BE2C (cell line): ENCODE measurements at regions not wholly inside any gene's neighbourhood (a gene's known extent, or its start where the extent isn't known, plus 50 kb on each side); places are given as distances from the start of the nearest gene placed in this dataset.

Experiments used
- DNase-seq: peaks from one replicate; pipeline ENCODE4 v3.0.0-alpha.2; 2020
- H3K27me3 ChIP-seq: fragments of 250-450 bp; sonication (Bioruptor Pico); 2 replicates; pipeline ENCODE4 v1.5.1; 2020; ENCODE audit warnings: mild to moderate bottlenecking
- H3K36me3 ChIP-seq: fragments of 250-450 bp; sonication (Bioruptor Pico); 2 replicates; pipeline ENCODE4 v1.5.1; 2020; ENCODE audit warnings: mild to moderate bottlenecking
- H3K4me1 ChIP-seq: fragments of 250-450 bp; sonication (Bioruptor Pico); 2 replicates; pipeline ENCODE4 v1.5.1; 2020
- H3K4me3 ChIP-seq: 2 replicates; pipeline ENCODE4 v1.5.1; 2011; ENCODE audit warnings: low read depth, low read length
- H3K9me3 ChIP-seq: fragments of 250-450 bp; sonication (Bioruptor Pico); 2 replicates; pipeline ENCODE4 v1.5.1; 2020
- TF ChIP-seq, protein P1 (sequence below): IDR thresholded peaks from 2 replicates; pipeline ENCODE4 v1.5.1; 2012; ENCODE audit warnings: mild to moderate bottlenecking, low read depth, low read length

GRCh38 chr2:189291460-189291859 lies 111.9 kb upstream of the COL5A2 start:
- TF ChIP-seq, protein P1, sequence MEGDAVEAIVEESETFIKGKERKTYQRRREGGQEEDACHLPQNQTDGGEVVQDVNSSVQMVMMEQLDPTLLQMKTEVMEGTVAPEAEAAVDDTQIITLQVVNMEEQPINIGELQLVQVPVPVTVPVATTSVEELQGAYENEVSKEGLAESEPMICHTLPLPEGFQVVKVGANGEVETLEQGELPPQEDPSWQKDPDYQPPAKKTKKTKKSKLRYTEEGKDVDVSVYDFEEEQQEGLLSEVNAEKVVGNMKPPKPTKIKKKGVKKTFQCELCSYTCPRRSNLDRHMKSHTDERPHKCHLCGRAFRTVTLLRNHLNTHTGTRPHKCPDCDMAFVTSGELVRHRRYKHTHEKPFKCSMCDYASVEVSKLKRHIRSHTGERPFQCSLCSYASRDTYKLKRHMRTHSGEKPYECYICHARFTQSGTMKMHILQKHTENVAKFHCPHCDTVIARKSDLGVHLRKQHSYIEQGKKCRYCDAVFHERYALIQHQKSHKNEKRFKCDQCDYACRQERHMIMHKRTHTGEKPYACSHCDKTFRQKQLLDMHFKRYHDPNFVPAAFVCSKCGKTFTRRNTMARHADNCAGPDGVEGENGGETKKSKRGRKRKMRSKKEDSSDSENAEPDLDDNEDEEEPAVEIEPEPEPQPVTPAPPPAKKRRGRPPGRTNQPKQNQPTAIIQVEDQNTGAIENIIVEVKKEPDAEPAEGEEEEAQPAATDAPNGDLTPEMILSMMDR, result no peak
- no peak for DNase-seq
- Histone ChIP-seq H3K9me3 (no peaks in the 10 kb centered on the region), H3K4me3 (no peak overlapping the region), H3K27me3 (no peaks in the 10 kb centered on the region), H3K36me3 (no peaks in the 10 kb centered on the region), H3K4me1 (no peaks in the 10 kb centered on the region)

- no peaks in the 10 kb centered on the region for H3K36me3 ChIP-seq
- no peak overlapping the region for H3K4me3 ChIP-seq
- TF ChIP-seq, protein P1, result no peak
- no peaks in the 10 kb centered on the region for H3K27me3 ChIP-seq
- DNase-seq, result no peak
- no peaks in the 10 kb centered on the region for H3K4me1 ChIP-seq
- no peaks in the 10 kb centered on the region for H3K9me3 ChIP-seq
Measured at GRCh38 chr2:189293164-189293563, 113.6 kb upstream of the COL5A2 start.

GRCh38 chr2:189297446-189297845 lies 117.9 kb upstream of the COL5A2 start:
- TF ChIP-seq, protein P1, result no peak
- no peaks in the 10 kb centered on the region for H3K9me3 ChIP-seq
- no peak for DNase-seq
- H3K36me3 ChIP-seq, result no peaks in the 10 kb centered on the region
- no peaks in the 10 kb centered on the region for H3K4me1 ChIP-seq
- no peak overlapping the region for H3K4me3 ChIP-seq
- H3K27me3 ChIP-seq, result no peaks in the 10 kb centered on the region

GRCh38 chr2:189298038-189298437 lies 118.5 kb upstream of the COL5A2 start:
- no peak for DNase-seq

GRCh38 chr2:189298481-189298880 lies 118.9 kb upstream of the COL5A2 start:
- H3K36me3 ChIP-seq, result no peaks in the 10 kb centered on the region
- no peaks in the 10 kb centered on the region for H3K9me3 ChIP-seq
- TF ChIP-seq, protein P1, result no peak
- DNase-seq, result no peak
- no peaks in the 10 kb centered on the region for H3K27me3 ChIP-seq
- no peak overlapping the region for H3K4me3 ChIP-seq
- no peaks in the 10 kb centered on the region for H3K4me1 ChIP-seq

More at GRCh38 chr2:189298038-189298437, 118.5 kb upstream of the COL5A2 start:
- no peaks in the 10 kb centered on the region for H3K4me1 ChIP-seq
- TF ChIP-seq, protein P1, result no peak
- no peak overlapping the region for H3K4me3 ChIP-seq
- no peaks in the 10 kb centered on the region for H3K27me3 ChIP-seq
- H3K9me3 ChIP-seq, result no peaks in the 10 kb centered on the region
- no peaks in the 10 kb centered on the region for H3K36me3 ChIP-seq

DNA sequence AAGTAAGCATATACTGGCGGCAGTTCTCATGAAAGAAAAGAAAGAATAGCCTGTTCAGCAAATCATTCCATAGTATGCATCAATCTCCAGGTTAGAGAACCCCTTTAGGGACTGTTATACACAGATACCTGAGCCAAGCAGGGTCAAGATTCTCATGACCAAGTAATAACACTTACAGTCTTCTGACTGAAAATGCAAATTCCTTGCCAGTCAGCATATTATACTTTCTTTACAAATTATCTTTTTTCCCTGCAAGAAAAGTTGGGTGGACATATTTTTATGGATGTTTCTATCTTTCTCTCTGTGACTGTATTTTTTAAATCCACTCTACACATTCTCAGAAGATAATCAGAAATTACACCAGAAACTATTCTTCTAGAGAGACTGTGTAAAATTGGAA lies 120.4 kb upstream of the COL5A2 start:
- no peaks in the 10 kb centered on the region for H3K27me3 ChIP-seq
- no peaks in the 10 kb centered on the region for H3K36me3 ChIP-seq
- H3K4me3 ChIP-seq, result no peak overlapping the region
- H3K4me1 ChIP-seq, result no peaks in the 10 kb centered on the region
- TF ChIP-seq, protein P1, result no peak
- no peak for DNase-seq
- no peaks in the 10 kb centered on the region for H3K9me3 ChIP-seq
